ENCODE measurements at regions not wholly inside any gene's neighbourhood (a gene's known extent, or its start where the extent isn't known, plus 50 kb on each side); places are given as distances from the start of the nearest gene placed in this dataset.

DNA sequence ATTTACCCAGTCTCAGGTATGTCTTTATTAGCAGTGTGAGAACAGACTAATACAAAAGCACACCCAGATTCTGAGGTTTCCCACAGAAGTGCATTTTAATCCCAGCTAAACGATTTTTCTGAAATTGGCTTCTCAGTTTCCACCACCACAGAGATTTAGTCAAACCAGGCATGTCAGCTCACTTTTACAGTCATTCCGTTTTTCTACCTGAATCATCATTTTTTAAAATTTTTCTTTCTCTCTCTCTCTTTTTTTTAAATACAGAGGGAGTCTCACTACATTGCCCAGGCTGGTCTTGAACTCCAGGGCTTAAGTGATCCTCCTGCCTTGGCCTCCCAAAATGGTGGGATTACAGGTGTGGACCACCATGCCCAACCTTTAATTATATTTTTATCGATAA lies 389.1 kb downstream of the HAPSTR1 start:
- no peak for DNase-seq (ENCODE audit: low read depth)
- TF ChIP-seq CTCF (conservative IDR thresholded peaks at IDR 0.05; ENCODE audit: low read depth, low read length), result no peak
- H3K4me3 ChIP-seq (ENCODE audit: low read depth, low read length), result no peak overlapping the region

DNA sequence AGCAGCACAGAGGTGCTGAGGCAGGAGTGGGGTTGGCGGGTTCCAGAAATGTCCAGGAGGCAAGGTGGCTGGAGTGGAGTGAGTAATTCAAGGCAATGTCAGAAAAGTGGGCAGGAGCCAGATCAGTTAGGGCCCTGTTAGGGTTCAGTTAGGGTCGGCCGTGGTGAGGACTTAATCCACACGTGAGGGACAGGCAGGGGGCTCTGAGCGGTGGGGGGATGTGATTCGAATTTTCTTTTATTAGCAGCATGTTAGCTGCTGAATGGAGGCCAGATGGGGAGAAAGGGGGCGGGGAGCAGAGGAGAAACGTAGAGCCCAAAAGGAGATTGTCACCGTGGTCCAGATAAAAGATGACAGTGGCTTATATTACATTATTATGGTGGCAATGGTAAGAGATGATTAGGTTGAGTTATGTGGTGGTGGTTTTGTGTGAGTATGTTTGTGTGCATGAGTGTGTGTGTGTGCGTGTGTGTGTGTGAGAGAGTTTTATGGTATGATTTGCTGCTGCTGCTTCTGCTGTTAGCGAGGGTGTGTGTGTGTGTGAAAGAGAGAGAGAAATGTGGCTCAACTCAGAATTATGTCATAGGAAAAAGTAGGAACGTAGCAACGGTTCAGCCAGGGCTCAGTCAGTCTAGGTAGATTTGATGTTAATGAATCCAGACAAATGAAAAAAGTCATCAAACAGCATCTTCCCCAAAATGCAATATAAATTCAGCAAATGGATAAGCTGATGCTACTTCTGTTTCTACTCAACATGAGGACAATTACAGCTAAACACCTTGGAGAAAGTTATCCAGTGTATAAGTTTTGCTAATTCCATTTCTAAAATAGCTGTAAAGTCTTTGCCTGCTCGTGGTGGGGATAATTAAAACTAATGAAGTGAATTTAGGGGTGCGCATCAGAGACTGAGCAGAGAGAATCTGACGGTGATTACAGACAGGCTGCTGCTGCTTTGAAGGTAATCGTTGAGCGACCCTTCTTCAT lies 390.6 kb downstream of the HAPSTR1 start:
- H3K4me3 ChIP-seq (ENCODE audit: low read depth, low read length), result no peak overlapping the region
- DNase-seq (ENCODE audit: low read depth), result no peak
- TF ChIP-seq CTCF (conservative IDR thresholded peaks at IDR 0.05; ENCODE audit: low read depth, low read length), result no peak

- DNase-seq (ENCODE audit: low read depth), result no peak
- H3K4me3 ChIP-seq (ENCODE audit: low read depth, low read length), result no peak overlapping the region
- TF ChIP-seq CTCF (conservative IDR thresholded peaks at IDR 0.05; ENCODE audit: low read depth, low read length), result no peak
These were observed 393.0 kb downstream of the HAPSTR1 start for GRCh38 chr16:9484426-9484825.

- TF ChIP-seq CTCF (conservative IDR thresholded peaks at IDR 0.05; ENCODE audit: low read depth, low read length), result no peak
- DNase-seq (ENCODE audit: low read depth), result no peak
- no peak overlapping the region for H3K4me3 ChIP-seq (ENCODE audit: low read depth, low read length)
These were observed 393.4 kb downstream of the HAPSTR1 start for GRCh38 chr16:9484881-9485280.

DNA sequence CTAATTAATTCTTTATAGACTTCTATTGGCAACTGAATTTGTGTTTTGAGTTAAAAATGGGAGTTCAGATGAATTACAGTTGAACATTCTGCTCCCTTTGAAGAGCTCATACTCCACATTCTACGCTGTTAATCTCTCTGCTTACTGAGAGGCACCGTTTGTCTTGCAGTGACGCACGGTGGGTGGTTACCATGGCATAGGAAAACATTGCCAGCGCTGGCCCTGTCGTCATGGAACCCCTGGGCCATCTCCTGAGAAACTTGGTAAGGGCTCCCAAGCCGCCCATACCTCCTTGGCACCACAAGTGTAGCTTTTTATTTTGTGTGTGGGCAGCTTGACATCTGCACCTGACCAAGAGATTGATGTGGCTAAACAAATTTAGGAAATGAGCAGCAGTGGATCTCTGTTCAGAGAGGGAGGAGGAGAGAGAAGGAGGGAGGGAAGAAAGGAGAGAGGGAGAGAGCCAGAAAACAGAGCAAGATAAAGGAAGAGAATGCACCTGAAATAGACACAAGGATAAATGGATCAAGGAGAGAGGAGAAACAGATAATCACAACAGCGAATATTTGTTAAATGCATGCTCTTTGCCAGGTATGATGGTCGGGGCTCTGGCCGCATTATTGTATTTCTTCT lies 398.5 kb downstream of the HAPSTR1 start:
- TF ChIP-seq CTCF (conservative IDR thresholded peaks at IDR 0.05; ENCODE audit: low read depth, low read length), result no peak
- no peak for DNase-seq (ENCODE audit: low read depth)
- H3K4me3 ChIP-seq (ENCODE audit: low read depth, low read length), result no peak overlapping the region

GRCh38 chr16:9495824-9496223 lies 404.4 kb downstream of the HAPSTR1 start:
- no peak for DNase-seq (ENCODE audit: low read depth)
- no peak for TF ChIP-seq CTCF (conservative IDR thresholded peaks at IDR 0.05; ENCODE audit: low read depth, low read length)
- no peak overlapping the region for H3K4me3 ChIP-seq (ENCODE audit: low read depth, low read length)

Data from choroid plexus epithelial cell (primary cell).